Middle frontal gyrus (tissue), 1 donor: ENCODE measurements at regions not wholly inside any gene's neighbourhood (a gene's known extent, or its start where the extent isn't known, plus 50 kb on each side); places are given as distances from the start of the nearest gene placed in this dataset.

ENCODE experiments used
- DNase-seq: peaks from one replicate; pipeline ENCODE4 v3.0.0-alpha.2; 2015; ENCODE audit warnings: low spot score; ENCODE audit errors: extremely low spot score

DNA sequence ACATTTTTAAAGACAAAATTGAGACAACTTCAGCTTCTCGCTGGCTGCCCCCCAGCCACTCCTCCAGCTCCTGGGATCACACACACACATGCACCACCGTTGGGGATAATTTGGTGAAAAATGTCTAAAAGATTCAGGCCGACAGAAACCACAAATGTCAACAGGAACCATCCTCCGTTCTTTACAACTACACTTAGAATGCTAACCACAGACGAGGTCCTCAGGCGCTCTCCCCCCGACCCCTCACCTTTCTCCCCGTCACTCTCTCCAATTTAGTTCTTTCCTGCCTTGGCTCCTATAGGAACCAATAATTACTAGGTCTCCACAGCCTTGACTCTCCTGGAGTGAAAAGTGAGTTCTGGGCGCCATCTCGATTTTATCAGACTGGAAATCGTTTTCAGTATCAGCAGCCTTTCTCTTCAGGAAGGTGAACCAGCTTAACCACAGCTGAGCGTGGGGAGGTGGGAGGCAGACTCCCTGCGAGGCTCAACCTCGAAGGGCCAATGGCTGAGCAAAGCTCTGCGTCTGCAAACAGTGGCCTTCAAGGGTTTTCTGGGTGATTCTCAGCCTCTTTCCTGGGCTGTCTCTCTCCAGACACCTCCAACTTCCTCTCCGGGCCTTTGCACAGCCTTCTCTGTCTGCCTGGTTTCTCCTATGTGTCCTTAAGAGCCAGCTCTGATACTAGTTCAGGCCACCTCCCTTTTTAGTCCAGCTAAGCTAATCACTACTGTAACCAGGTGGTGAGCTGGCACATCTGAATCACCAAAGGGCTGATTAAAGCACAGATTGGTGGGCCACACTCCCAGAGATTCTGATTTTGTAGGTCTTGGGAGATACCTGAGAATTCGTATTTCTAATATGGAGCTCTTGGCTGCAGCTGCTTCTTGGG, 115.7 kb upstream of the COPS8 start:
- DNase-seq, result no peak

DNA sequence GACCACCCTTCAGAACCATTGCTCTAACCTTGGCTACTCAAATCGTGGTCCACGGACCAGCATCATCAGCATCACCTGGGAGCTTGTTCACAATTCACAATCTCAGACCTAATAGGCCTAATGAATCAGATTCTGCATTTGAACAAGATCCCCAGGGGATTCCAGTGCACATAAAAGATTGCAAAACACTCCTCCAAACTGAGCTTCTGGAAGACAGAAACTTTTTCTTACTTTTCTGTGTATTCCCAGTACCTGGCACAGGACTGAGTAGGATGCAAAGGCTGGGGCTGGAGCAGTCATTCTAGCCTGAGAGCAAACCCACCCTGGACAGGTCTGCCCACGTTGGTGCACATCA, 115.1 kb upstream of the COPS8 start:
- no peak for DNase-seq

DNA sequence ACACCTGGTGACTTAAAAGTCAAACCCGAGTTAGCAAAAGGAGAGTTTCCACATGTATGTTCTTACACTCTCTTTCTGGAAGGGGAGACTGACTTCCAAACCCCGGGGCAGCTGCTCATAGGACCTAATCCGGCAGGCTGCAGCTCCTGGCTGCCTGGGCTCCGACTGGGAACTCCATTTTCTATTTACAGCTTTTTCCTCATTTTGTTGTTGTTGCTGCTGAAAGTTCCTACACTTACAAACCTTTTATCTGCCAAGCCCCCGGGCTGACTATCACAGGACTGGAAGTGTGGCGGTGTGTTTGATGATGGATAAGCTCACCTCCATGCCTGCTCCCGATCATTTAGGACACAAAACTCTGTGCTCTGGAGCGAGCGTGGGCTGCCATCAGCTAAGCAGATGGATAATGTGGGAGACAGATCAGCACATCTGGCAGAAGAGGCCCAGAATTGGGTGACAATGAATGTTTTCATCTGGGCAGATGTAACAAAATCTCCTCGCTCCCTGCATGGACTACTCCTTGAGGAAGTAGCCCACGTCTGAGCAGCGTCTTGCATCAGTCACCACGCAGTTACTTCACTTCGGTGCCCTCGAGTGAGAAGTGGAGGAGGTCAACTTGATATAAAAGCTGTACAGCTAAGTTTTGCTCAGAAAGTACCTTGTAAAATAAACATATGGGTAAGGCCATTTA, 114.4 kb upstream of the COPS8 start:
- no peak for DNase-seq

DNA sequence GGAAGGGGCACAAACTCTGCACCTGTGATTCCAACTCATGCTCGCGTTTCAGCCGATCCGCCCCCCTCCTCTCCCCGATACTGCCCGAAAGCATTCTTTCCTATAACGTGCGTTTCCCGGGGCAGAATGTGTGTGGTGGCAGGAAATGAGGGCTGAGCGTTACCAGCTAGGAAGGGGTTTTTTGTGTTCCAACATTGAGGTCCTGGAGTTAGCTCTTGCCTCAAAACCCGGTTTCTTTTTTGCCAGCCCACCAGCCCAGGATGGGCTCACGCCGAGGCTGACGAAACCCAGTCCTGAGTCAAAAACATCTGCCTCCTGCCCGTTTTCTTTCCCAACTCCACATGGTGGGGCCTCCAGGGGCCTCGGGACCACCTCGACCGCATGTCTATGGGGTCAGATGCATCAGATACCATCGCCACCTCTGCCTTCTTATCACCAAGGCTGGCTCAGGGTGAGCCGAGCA, 113.7 kb upstream of the COPS8 start:
- DNase-seq, result no peak

DNA sequence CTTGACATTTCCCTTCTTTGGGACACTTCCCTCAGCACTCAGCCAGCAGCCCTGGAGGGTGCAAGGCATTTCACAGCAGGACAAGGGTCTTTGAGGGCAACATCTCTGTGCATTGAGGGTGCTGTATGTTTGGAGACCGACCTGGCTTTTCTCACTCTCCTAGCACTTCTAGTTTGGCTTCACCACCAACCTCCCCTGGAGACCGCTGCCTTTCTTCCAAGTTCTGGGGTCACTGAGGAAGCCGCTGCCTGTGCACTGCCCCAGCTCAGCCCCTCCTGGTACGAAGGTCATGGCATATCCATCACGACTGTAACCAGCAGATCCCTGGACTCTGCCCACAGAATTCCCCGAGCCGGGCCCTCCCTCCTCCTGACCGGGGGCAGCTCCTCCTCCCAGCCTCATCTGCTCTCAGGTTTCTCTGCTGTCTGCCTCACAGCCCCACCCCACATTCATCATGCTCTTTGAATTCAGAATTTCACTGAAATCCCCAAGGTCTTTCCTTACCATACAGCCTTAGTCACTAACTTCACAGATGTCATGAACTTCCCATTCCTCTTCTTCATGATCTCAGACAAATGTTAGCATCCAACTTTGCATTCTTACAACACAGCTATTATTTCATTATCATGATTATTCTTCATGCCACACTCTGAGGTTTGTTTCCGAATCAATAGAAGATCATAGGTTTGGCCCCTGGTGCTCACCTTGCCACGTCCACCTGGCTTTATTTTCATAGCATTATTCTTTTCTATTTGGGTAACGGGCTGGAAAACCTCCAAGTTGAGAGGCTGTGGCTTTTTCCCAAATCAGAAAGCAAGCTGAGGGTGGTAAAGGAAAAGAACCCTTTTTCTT, 113.0 kb upstream of the COPS8 start:
- no peak for DNase-seq

DNA sequence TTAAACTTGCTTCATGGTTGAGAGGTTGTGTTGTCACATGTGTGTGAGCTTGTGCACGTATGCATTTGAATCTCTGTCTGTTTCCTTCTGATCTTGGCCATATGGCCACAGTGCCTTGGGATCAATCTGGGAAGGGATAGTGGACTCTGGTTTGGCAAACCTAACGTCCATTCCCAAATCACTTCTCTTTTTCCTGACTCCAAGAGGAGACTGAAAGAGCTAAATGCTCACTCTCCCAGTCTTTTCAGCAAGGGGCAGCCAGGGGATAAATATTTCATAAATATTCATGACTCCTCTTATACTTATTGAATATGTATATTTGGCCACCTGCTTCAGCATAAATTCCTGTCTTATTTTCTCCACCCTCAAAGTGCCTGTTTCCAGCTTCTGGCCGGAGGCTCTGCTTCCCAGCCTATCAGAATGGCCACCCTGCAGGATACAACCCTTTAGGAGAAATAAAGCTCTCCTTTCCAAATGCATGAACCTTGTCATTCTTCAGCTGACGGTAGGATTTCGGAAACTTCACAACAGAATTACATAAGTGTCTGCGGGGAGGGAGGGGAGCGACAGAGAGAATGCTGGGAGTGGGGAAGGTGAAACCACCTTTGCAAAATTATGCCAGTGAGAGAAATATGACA, 112.2 kb upstream of the COPS8 start:
- DNase-seq, result no peak

DNA sequence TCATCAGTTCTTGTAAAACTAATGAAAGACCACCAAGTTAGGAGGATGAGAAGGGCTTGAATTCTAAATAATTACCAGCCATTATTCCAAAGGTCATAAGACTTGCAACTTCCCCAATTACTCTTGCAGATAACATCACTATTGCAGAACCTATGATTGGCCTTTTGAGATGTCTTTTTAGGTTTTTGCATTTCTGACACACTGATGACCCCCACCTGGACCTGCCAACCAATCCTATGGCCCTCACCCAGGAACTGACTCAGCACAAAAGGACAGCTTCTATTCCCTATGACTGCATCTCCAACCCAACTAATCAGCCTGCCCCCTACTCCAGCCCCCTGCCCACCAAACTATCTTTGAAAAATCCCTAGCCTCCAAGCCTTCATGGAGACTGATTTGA, 111.5 kb upstream of the COPS8 start:
- no peak for DNase-seq

DNA sequence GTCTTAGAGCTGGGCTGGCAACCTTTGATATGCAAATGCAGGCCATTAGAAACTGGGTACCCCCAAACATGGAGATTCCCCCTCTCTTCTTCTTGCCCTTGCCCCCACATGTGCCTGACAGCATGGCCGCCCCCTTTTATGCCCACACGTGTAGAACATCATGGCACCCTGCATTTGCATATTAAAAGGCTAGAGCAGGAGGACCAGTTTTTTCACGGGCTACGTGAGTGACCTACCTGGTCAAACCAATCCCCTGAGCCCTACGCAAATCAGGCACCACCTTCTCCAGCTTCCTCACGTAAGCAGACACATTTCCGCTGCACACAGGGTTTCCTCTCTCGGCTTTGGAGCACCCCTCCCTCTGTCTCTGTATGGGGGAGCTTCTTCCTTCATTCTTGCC, 110.9 kb upstream of the COPS8 start:
- no peak for DNase-seq

DNA sequence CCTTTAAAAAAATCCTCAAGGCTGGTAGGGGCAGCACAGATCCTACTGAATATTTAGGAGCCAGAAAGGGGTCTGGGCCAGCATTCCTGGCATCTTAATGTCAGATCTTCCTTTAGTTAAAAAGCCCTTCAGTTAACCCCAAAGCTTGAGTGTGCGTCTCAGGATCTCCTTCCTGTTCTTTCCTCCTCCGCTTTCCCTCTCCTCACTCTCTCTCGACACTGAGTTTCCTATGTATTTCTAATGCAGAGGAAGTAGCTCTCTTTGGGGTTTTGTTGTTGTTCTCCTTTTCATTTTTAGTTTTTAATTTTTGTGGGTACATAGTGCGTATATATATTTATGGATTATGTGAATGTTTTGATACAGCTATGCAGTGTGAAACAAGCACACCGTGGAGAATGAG, 109.9 kb upstream of the COPS8 start:
- no peak for DNase-seq

DNA sequence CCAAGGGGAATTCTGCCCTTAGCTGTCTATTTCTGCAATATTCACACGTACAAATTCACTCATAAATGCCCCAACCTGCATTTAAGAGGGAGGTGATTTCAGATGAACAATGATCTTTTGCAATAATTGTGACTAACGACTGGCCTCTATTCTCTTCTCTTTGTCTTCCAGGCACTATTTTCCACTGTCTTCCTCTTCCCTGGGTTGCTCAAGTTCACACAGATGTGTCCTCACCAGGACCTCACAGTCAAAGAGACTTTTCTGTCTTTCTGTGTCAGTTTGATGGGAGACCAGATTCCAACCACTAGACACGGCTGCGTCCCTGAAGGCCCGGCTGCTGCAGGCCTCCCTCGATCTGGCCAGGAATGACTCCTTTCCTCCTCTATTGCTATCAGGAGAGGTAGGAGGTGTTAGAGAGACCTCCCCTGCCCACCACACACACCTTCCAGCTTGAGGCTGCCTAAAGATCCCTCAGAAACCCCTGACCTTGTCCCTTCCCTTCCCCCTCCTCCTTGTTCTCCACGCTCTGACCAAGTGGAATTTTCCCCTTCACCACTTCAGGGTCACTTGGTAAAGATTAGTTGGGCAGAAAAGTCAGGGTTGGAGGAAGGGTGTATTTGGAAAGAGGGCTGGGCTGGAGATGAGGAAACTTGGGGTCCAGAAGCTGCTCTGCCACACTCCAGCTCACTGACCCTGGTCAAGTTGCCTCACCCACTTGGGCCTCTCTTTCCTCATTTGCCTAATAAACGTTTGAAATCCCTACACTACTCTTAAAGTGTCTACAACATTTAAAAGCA, 109.2 kb upstream of the COPS8 start:
- DNase-seq, result no peak

DNA sequence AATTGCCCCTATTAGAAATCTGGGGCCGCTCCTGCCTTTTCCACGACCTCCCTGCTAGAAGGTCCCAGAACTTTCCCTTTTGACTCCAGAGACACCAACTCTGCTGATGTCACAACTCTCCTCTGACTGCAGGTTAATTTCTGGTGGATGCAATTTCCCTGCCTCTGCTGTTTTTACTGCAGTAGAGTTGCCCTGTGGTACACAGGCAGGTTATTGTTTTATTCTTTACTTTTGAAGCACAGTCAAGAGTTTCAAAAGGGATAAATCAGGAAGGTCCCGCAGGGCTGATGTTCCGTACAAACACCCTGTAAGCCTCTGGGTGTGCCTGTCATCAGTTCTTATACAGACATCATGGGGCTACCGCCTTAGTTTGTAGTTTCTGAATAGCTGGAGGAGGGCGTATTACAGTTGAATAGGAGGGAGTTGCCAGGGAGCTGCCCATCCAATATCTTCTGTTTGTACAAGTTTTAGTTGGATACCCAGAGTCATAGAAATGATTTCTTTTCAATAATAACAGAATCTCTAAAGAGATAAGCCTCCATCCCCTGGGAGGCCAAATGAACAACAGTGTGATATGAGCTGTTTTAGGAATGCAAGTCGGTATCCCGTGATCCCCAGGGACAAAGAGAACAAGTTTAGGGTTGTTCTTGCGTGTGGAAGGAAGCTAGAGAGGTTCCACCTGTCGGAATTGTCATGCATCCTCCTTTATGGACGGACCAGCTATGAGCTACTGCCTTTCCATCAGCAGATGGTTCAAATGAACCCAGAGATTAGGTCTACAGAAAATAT, 108.4 kb upstream of the COPS8 start:
- no peak for DNase-seq

DNA sequence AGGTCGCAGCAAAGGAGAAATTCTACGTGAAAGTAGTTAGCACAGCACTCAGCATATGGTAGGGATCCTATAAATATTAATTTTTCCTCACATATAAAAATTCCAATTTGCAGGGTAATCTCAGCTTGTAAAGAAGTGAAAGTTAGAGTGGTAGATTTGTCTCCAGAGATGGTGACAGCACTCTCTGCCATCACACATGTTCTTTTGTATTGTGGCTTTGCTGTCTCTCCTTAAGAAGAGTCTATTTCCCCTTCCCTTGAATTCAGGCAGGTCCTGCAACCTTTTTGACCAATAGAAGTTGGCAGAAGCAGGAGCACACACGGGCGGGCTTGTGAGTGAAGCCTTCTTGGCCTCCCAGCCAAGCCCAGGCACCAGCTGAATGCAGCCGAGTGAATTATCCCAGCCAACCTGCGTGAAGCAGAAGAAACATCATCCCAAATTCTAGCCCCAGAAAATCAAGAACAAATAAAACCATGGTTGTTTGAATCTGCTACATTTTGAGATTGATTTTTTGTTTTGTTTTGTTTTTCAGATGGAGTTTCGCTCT, 107.8 kb upstream of the COPS8 start:
- no peak for DNase-seq

DNA sequence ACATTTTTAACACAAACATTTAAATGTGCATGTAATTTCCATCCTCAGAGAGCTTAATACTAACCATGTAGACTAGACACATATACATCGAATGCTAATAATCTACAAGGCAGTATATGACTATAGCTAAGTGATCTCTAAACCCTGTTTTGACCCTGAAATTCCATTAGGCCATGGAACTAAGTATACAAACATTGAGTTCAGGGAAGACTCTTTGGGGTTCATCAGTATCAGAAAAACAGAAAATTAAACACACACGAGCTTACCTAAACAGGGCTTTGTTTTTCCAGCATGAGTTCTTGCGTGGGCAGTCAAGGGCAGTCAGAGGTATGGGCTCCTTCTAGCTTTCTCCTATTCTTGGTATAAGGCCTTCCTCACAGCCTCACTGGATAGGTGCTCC, 106.0 kb upstream of the COPS8 start:
- DNase-seq, result no peak

DNA sequence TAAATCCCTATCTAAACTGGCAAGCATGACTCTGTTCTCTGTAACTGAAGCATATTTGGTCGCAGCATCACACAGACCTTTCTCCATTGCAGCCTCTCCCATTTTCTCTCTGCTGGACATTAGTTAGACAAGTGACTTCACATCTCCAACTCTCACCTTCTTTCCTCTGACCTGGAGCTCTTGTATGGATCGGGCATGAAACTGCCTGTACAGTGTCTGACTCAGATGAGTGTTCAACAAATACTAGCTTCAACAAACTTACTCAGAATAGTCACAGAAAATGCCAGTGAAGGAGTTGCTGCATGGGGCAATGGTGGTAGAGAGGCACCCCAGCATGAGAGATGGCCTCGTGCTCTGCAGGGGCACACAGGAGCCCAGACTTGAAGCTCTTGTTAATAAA, 104.7 kb upstream of the COPS8 start:
- DNase-seq, result no peak

DNA sequence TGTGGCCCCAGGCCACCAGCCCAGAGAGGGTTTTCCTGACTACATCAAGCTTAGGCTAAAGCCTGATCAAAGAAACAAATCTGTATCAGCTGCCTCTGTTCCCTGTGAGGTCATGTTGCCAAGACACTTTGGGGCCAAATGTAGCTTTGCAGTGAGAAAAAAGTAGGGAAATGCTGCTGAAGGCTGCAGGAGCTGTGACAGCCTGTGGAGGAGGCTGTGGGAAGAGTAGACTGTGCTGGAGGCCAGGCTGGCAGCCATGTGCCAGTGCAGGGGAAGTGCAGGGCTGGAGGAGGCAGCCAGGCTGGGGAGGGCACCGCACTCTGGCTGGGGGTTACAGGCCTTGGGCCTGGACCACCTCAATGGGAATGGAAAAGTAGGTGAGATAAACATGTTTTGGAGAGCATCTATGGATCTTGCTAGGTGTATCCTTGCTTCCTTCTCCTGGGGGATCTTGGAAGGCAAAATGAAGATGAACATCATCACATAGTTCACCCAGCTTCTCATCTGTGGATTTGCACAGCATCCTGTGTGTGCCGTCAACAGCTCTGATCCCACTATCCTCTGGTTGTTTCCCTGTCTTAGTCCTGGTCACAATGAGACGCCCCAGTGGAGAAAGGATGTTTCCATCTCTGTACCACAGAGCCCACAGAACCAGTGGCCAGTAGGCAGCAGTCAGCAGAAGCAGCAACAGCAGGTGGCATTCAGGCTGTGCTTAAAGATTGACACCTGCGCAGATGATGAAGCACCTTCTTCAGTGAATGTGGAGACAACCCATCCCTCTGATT, 103.8 kb upstream of the COPS8 start:
- no peak for DNase-seq

DNA sequence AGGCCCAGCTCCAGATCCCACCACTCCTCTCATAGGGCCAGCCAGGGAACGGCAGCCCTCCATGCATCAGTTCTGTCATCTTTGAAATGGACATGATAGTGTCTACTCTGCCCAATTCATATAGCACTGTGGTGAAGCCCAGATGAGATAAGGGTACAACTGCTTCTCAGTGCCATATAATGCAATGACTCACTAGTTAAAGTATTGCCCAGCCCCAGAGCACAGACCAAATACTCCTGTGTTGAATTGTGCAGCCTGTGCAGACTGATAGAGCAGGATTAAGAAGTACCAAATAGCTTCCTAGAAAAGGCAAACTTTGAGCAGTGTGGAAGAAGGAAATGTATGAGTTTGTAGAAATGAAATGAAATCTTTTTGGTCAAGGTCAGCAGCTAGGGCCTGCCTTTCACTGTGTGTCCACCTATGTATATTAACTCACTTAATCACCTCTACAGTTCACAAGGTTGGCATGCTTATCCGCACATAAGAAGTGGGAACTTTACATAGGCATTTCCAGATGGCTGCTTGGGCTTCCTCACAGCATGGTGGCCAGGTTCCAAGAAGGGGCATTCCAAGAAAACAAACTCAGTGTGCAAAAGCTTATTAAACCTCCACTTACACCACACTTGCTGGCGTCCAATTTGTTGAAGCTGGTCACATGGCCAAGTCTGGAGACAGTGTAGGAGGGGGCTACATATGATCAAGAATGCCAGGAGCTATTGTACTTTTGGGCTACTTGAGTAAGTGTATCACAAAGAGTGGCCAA, 102.8 kb upstream of the COPS8 start:
- no peak for DNase-seq

DNA sequence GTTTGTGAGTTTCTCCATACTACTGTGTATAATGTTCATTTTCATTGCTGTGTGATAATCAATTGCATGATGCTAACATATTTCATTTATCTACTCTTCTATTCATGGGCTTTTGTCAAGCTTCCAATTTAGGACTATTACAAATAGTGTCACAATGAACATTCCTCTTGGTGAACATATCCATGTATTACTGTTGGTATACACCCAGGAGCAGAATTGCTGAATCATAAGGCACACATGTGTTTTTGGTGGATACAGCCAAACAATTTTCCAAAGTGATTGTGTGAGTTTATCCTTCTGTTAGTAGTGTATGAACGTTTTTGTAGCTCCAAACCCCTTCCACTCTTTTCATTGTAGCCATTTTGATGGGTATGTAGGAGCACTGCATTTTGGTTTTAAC, 101.6 kb upstream of the COPS8 start:
- no peak for DNase-seq

DNA sequence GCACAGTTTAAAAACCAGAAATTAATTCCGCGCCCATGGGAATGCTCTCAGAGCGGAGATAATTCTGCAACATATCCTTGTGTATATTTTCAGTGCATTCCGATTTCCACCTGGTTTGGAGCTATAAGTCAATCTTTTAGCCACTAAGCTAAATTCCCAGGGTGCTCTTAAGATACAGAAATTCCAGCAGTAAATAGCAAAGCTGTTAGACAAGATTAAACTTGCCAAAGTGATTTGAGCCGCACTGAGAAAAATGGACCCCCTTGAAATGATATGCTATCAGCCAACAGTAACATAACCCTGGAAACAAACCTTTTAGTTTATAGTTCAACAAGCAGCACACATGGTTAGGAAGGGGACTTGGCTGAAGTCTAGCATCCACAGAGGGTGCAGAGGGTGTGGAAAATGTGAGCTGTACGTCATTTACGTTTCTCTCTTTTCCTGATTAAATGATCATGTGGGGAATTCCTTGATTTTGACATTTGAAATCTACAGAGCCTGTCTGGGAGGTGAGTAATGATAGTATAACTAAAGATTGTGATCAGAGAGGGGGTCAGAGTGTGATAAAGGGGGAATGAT, 99.8 kb upstream of the COPS8 start:
- DNase-seq, result no peak
